Pancreas (tissue), 10 donors: ENCODE measurements at regions not wholly inside any gene's neighbourhood (a gene's known extent, or its start where the extent isn't known, plus 50 kb on each side); places are given as distances from the start of the nearest gene placed in this dataset.

Experiments used
- ATAC-seq, 4 donors: fragments of 200-7000 bp; cut with Tn5 transposase; one replicate each; pipeline versions ENCODE4 v1.8.0 to v1.9.1; 2020; ENCODE audit warnings: mild to moderate bottlenecking in 4 of 4, moderate library complexity in 4 of 4
- DNase-seq, 6 donors: peaks; one replicate each; pipeline ENCODE4 v3.0.0-alpha.2; 2020
- FAIRE-seq: peaks from 2 replicates; lab custom pipeline; 2012; peaks lifted over from hg19 to GRCh38; lab: Jason Lieb, UNC
- H3K27ac ChIP-seq, 4 donors: fragments of 200-600 bp; sonication (generic); 1 replicate in 3 of 4; 2 replicates in 1 of 4; pipeline versions ENCODE4 v1.5.0 to v1.8.0; 2020
- H3K27me3 ChIP-seq, 4 donors: fragments of 200-600 bp; one replicate each; pipeline ENCODE4 v1.8.0; 2021
- H3K36me3 ChIP-seq, 3 donors: fragments of 200-600 bp; sonication (generic) in 1 of 3; one replicate each; pipeline versions ENCODE4 v1.5.0 to v1.8.0; 2020 to 2021
- H3K4me1 ChIP-seq, 3 donors: fragments of 200-600 bp; one replicate each; pipeline ENCODE4 v1.8.0; 2021
- H3K4me3 ChIP-seq, 4 donors: fragments of 200-600 bp; sonication (generic) in 2 of 4; one replicate each; pipeline versions ENCODE4 v1.5.0 to v1.8.0; 2020 to 2021
- H3K9me3 ChIP-seq, 4 donors: fragments of 200-600 bp; one replicate each; pipeline ENCODE4 v1.8.0; 2021
- CTCF ChIP-seq, 4 donors: fragments of 200-600 bp; sonication (generic) in 3 of 4; IDR thresholded peaks; one replicate each; pipeline versions ENCODE4 v1.5.0 to v1.8.0; 2021; ENCODE audit warnings: antibody characterized with exemption in 4 of 4
- WGBS, 2 donors: extraction: QIAGEN DNeasy Blood & Tissue Kit; methylation state at CpG; one replicate each; pipeline ENCODE4 v1.1.7; 2013; 5-methylcytosine and 5-hydroxymethylcytosine counted together
- intact Hi-C, 3 donors: fragments of 100-400 bp; cut with DNase I; formaldehyde crosslinking; loops; one replicate each; pipeline versions ENCODE4 v1.11.1 to v1.14.2; 2022
- donor health status: healthy with polysubstance abuse.
- donor health status: DM: no; HTN: no; CAD: no; lungs with moderate emphysema.
- donor health status: DM: no; HTN: no; CAD: no.
- donor health status: control.
- donor health status: control.
- donor health status: Bipolar disorder and iron deficiency.
- donor health status: DM: yes; HTN: yes; CAD: no.
- donor health status: DM: no; HTN: no; CAD: no.
- donor health status: DM: no; HTN: no; CAD: no.
- donor health status: DM: yes; HTN: yes; CAD: no.

DNA sequence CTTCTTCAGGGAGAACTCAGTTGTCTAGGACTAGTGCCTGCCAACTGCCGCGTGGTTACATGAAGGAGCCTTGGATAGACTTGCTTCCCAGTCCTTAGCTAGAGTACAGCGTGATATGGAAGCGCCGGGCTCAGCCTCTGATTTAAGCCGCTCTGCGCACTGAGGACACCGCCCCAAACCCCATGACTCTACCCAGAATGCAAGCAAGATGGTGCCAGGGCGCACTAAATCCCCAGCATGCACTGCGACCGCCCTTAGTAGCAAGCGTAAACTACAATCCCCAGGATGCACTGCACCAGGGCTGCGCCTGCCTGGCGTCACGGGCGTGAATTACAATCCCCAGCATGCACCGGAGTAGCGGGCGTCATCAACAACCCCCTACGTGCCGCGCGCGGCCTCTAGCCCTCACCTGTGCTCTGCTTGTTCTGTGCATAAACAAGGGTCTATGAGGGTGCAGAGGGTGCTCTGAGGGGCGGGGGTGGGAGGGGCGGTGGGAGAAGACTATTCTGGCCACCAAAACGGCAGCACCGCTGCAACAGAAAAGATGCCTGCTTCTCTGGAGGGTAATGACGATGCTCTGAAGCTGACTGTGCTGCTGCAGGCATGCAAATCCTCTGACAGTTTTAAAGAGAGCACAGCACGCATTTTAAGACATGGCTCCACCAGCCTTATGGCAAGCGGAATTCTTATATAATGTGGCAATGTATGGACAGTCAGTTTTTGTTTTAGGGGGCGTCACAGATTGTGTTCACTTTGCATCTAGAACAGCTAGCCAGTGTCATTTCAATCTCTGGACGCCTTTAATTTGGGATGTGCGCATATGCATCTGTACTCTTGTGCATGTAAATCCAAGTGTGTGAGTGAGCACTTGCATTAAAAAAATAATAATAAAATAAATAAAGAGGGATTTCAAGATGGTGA lies 282.5 kb upstream of the MYT1L start:
- Histone ChIP-seq H3K27me3 (no peaks in the 10 kb centered on the region), H3K4me3 (peak overlapping the region in 3 of 4 donors; percentile 28 to 44 (median 33)), H3K36me3 (no peaks in the 10 kb centered on the region), H3K27ac (peak overlapping the region in 1 of 4 donors; percentile 54), H3K9me3 (no peaks in the 10 kb centered on the region), H3K4me1 (no peaks in the 10 kb centered on the region)
- TF ChIP-seq CTCF (IDR thresholded peaks at IDR 0.05) = no peak
- ATAC-seq (peak; percentile 100), DNase-seq (peak; percentile 87 to 96 (median 92)), FAIRE-seq (no peak)
- WGBS, 2 donors = 9 to 12% methylated on average over 34 of the region's 34 CpGs
- intact Hi-C loops = no loop called here

- intact Hi-C loops = no loop called here
- no peak for ATAC-seq
- no peak for FAIRE-seq
- H3K27ac ChIP-seq = no peak overlapping the region
- no peaks in the 10 kb centered on the region for H3K27me3 ChIP-seq
- DNase-seq = no peak
- no peaks in the 10 kb centered on the region for H3K36me3 ChIP-seq
- no peak for TF ChIP-seq CTCF (IDR thresholded peaks at IDR 0.05)
- H3K4me3 ChIP-seq = no peak overlapping the region
- no peaks in the 10 kb centered on the region for H3K9me3 ChIP-seq
- no peaks in the 10 kb centered on the region for H3K4me1 ChIP-seq
These were observed 279.7 kb upstream of the MYT1L start for GRCh38 chr2:2610751-2611150.

DNA sequence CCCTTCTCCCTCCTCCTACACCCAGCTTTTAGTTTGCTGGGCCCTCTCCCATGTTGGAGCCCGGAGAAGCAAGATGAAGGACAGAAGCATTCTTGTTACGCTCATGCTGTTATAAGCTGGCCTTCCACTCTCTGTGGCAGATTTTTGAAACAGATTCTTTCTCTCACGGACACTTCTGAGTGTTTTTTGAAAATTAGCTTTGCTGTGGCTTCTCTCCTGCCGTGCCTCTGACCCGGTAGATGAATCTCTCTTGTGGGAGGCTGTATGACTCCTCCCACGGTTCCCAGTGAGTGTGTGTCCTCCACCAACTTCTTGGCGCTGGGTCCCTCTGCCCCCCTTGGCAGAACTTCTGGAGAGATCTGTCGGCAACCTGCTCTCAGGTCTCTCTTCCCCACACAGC lies 269.3 kb upstream of the MYT1L start:
- Histone ChIP-seq H3K27me3 (no peaks in the 10 kb centered on the region), H3K36me3 (no peaks in the 10 kb centered on the region), H3K4me3 (no peak overlapping the region), H3K27ac (no peak overlapping the region), H3K4me1 (no peaks in the 10 kb centered on the region), H3K9me3 (no peaks in the 10 kb centered on the region)
- FAIRE-seq (no peak), ATAC-seq (no peak), DNase-seq (no peak)
- TF ChIP-seq CTCF (IDR thresholded peaks at IDR 0.05) = no peak
- intact Hi-C loops = no loop called here
- 36 to 53% methylated on average over 8 of the region's 8 CpGs for WGBS, 2 donors

DNA sequence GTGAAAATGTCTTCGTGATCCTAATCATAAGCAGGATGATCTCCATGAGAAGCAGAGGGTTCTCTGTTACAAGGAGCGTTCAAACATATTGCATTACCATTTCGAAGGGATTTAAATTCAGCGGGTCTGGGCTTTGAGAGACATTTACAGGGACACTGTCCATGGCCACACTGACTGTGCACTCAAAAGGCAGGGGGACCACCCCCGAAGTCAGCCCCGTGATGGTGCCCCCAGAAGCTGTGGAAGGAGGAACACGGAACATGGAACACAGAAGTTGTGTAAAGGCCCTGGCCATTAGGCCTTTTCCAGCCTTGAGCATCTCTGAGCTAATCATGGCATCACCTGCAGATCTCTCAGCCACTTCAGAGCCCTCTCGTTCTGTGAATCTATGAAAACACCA lies 268.4 kb upstream of the MYT1L start:
- Histone ChIP-seq H3K9me3 (no peaks in the 10 kb centered on the region), H3K4me3 (no peak overlapping the region), H3K4me1 (no peaks in the 10 kb centered on the region), H3K27me3 (no peaks in the 10 kb centered on the region), H3K27ac (no peak overlapping the region), H3K36me3 (no peaks in the 10 kb centered on the region)
- ATAC-seq (no peak), DNase-seq (no peak), FAIRE-seq (no peak)
- WGBS, 2 donors = 75 to 88% methylated on average over 8 of the region's 8 CpGs
- intact Hi-C loops = no loop called here
- TF ChIP-seq CTCF (IDR thresholded peaks at IDR 0.05) = no peak

- DNase-seq = no peak
- intact Hi-C loops = no loop called here
- H3K4me3 ChIP-seq = no peak overlapping the region
- H3K36me3 ChIP-seq = no peaks in the 10 kb centered on the region
- no peaks in the 10 kb centered on the region for H3K4me1 ChIP-seq
- no peak overlapping the region for H3K27ac ChIP-seq
- no peaks in the 10 kb centered on the region for H3K27me3 ChIP-seq
- 44 to 92% methylated on average over 2 of the region's 2 CpGs for WGBS, 2 donors
- no peak for FAIRE-seq
- H3K9me3 ChIP-seq = no peaks in the 10 kb centered on the region
- ATAC-seq = no peak
- TF ChIP-seq CTCF (IDR thresholded peaks at IDR 0.05) = no peak
These were observed 266.6 kb upstream of the MYT1L start for GRCh38 chr2:2597712-2598111.
